HG03095 (cell line): ENCODE measurements at regions not wholly inside any gene's neighbourhood (a gene's known extent, or its start where the extent isn't known, plus 50 kb on each side); places are given as distances from the start of the nearest gene placed in this dataset.
"Not testable (repeated sequence)": the region's sequence is repeated elsewhere in the genome, so short reads cannot be mapped to it uniquely, and the experiment has no call there.

Source experiments
- ATAC-seq: cut with Tn5 transposase; IDR thresholded peaks from one replicate; pipeline ENCODE4 v1.9.1; 2021; ENCODE audit warnings: moderate library complexity; ENCODE audit not compliant: unreplicated experiment

DNA sequence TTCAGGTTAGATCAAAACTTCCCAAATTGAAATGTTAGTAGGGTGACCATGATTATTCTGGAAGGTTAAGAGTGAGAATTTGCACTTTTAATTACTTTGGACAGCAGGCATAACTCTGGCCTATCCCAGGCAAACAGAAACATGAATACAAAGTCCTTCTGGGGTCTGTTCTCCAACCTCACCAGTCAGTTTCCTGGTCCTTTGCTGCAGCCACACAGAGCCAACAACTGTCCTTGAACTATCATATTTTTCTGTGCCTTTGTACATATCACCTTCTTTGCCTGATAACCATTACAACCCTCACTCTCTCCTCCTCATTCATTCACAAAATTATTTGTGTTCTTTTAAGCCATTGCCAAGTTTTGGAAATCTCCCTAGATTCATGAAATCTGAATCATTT is 126.0 kb upstream of the GBE1 start:
- no peak for ATAC-seq

GRCh38 chr3:81886081-81886480 is 124.6 kb upstream of the GBE1 start:
- no peak for ATAC-seq

GRCh38 chr3:81884791-81885190 is 123.3 kb upstream of the GBE1 start:
- ATAC-seq: no peak

DNA sequence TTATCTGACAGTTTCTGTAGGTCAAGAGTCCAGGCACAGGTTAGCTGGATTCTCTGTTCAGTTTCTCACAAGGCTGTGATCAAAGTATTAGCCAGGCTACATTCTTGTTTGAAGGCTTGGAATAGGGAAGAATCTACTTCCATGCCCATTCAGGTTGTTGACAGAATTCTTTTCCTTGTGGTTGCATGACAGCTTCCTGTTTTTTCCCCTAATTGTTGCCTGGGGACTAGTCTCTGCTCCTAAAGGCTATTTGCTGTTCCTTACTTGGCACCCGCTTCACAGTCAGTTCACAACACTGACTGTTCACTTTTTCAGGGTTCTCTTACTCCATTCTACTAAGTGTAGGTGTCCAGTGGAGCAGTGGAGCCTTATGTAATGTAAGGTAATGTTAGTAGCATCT is 115.4 kb upstream of the GBE1 start:
- no peak for ATAC-seq

- no peak for ATAC-seq
Observed at GRCh38 chr3:81874738-81875137, 113.3 kb upstream of the GBE1 start.

DNA sequence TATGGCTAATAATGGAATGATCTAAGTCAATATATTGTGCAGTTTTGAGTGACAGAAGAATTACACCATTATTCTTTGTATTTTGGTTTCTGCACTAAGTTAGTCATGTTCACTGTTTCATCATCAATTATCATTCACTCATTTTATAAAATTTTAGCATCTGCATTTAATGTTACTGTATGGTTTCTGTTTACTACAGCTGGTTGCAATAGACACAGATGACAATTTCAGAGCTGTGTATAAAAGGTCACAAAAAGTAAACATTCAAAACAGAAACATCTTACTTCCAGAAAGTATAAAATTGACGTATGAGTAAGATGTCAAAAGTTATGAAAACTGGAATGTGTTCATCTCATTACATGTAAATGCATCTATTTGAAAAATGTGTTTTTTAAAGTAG is 111.1 kb upstream of the GBE1 start:
- ATAC-seq: no peak

DNA sequence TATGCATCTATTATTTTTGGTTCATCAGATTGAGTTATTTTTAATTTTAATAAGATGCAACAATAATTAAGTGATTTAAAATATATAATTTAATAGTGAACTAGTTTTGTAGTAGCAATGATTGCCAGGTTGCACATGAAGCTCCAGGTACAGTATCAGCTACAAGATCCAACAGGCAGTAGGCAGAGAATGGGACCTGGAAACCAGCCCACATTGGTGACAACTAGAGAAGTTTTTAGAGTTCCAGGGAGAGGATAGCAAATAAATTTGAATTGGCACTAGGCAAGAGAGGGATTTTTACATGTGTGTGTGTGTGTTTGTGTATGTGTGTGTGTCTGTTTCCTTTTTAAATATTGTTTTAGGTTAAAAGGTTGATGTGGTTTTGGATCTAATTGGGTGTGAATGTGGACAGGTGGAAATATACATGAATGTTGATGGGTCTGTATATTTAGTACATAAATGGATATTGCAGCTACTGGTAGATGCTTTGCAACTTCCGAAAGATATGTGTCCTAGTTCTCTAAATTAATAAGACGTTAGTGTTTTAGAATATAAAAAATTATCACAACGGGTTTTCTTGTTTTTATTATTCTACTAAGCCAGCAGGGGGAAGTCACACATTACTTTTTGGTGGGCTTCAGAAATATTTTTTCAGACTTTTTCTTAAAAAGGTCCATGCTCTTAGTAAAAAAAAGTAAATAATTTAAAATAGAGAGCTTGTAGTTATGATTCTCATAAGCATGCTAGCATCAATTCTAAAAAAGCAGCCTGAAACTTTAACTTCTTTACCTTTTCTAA is 110.1 kb upstream of the GBE1 start:
- no peak for ATAC-seq

DNA sequence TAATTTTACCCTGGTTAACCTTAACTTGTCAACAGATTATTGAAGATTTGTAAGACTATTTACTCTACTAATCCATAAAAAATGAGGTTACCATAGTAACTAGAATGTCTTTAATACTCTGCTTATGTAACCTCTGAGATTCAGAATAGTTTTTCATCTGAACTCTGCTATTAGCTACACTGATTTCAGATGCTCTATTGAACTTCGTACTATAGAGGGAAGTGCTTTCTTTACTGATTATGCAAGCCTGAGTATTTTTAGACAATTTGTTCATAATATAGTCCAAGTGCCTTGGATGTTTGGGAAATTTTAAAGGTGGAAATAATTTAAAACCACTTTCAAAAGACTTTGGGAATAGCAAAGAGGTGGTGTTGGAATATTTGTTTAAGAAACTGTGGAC is 107.9 kb upstream of the GBE1 start:
- ATAC-seq: no peak

DNA sequence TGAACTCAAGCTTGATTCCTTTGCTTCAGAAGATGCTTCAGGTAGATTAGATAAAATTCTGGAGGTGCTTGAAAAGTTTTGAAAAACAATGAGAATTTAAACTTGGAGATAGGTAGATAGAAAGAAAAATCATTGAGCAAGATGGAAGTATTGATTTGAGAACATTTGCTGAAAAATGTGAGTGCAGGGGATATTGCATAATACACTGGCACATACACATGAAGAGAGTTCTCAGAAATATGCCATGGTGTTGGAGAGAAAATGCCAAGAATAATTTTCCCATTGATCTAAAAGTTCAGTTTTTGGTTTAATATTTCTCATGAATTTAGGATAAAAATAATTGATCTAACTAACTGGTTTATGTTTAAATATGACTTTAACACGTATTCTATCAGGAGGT is 107.2 kb upstream of the GBE1 start:
- no peak for ATAC-seq

GRCh38 chr3:81867875-81868274 is 106.4 kb upstream of the GBE1 start:
- ATAC-seq: no peak

GRCh38 chr3:81865164-81865563 is 103.7 kb upstream of the GBE1 start:
- ATAC-seq: not testable (repeated sequence)

DNA sequence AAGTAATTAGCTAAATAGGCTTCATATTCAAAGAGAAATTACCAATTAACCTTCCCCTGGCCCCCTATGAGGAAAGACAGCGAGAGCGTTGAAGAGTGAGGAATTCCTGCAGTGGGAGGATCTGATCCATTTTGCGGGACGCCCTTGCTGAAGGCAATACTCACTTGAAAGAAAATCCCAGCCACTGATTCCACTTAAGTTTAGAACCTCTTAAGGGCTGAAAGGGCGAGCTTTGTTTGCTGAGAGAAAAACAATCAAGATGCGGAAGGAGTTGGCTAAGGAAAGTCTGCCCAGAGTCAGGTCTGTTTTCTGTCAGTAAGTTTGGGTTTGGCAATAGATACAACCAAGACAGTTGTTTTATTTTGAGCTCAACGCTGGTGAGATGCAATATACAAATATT is 102.8 kb upstream of the GBE1 start:
- no peak for ATAC-seq

- ATAC-seq: no peak
Observed at GRCh38 chr3:81863756-81864155, 102.3 kb upstream of the GBE1 start.

- ATAC-seq: no peak
Observed at GRCh38 chr3:81861593-81861992, 100.1 kb upstream of the GBE1 start.

DNA sequence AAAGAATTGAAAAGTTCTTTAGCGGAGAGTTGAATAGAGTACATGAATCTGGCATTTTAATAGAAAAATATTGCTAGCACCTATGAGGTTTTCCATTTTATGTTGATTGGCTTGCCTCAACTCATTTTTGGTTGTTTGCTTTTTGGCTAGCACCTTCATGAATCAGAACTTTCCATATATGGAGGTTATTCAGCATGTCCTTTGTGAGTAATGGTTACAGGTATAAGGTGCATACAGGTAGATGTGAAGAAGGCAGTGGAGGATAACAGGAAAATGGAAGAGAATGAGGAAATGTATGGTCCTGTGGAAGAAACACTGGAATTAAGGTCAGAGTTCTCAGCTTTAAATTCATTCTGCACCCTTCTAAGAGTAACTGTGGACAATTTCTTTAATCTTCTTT is 98.1 kb upstream of the GBE1 start:
- ATAC-seq: no peak

- ATAC-seq: no peak
Observed at GRCh38 chr3:81853431-81853830, 92.0 kb upstream of the GBE1 start.

GRCh38 chr3:81851176-81851575 is 89.7 kb upstream of the GBE1 start:
- no peak for ATAC-seq

DNA sequence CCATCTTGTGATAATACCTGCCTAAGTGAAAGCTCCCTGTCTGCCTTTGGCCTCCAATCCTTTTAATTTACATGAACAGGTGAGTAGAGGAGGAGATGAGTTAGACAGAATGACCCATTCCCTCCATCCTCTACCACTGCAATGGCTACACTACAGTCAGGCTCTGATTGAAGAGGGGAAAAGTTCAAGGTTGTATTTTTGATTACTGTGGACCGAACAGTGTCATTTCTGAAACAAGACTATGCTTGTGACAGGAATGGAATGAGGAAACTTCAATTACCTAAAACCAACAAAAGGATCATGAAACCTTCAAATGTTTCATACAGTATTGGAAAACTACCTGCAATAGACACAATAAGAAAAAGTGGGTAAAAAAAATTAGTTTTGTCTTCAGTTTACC is 85.5 kb upstream of the GBE1 start:
- ATAC-seq: no peak

- ATAC-seq: no peak
Observed at GRCh38 chr3:81841540-81841939, 80.1 kb upstream of the GBE1 start.

DNA sequence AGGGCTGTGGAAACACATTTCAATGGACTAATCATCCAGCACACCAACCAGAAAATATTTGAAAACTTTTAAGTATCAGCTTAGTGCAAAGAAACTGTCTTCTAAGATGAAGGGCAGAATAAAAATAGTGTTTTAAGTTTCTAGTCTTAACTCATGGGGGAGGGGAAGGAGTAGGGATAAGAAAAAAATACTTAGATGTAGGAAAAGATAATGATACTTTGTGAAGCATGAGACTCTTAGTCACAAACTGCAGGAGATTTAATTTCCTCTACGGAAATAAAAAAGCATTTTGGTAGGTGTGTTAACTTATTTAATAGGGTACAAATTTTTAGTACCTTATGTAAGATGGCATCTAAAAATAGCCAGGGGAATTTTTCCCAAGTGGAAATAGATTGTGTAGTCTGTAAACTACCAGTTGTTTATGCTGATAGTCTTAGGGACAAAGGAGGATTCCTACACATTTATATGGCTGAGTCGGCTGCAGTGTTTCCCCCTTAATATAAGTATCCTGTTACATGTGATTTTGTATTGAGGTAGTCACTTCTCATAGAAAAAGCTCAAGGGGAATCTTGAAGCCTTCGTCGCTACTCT is 78.2 kb upstream of the GBE1 start:
- no peak for ATAC-seq

GRCh38 chr3:81838457-81838856 is 77.0 kb upstream of the GBE1 start:
- no peak for ATAC-seq

GRCh38 chr3:81837071-81837593 is 75.7 kb upstream of the GBE1 start:
- ATAC-seq: no peak

- no peak for ATAC-seq
Observed at GRCh38 chr3:81829937-81830336, 68.5 kb upstream of the GBE1 start.
